SU-DHL-6 (cell line): ENCODE measurements at regions not wholly inside any gene's neighbourhood (a gene's known extent, or its start where the extent isn't known, plus 50 kb on each side); places are given as distances from the start of the nearest gene placed in this dataset.

Source experiments
- H2AFZ ChIP-seq: fragments of 200-600 bp; sonication (generic); 2 replicates; pipeline ENCODE4 v1.6.1; 2014; ENCODE audit warnings: low read depth, mild to moderate bottlenecking, moderate library complexity, mixed read lengths, antibody characterized with exemption, low read length; ENCODE audit not compliant: severe bottlenecking
- H3F3A ChIP-seq: fragments of 200-600 bp; shearing (Covaris generic); 2 replicates; pipeline ENCODE4 v1.6.0; 2016; ENCODE audit warnings: antibody characterized with exemption, mild to moderate bottlenecking; ENCODE audit not compliant: insufficient read depth
- H3K27ac ChIP-seq: fragments of 200-600 bp; sonication (generic); 2 replicates; pipeline ENCODE4 v1.5.1; 2016; ENCODE audit warnings: low read depth, mild to moderate bottlenecking, low read length, moderate library complexity, mixed read lengths
- H3K27me3 ChIP-seq: fragments of 200-600 bp; sonication (generic), shearing (Covaris generic); 2 replicates; pipeline ENCODE4 v1.6.0; 2014; ENCODE audit warnings: mild to moderate bottlenecking, low read length
- H3K36me3 ChIP-seq: fragments of 200-600 bp; sonication (generic); 2 replicates; pipeline ENCODE4 v1.6.1; 2014; ENCODE audit warnings: mild to moderate bottlenecking, low read length, mixed read lengths
- H3K4me2 ChIP-seq: fragments of 300-600, 200-600 bp; shearing (Covaris generic), sonication (generic); 2 replicates; pipeline ENCODE4 v1.6.0; 2014; ENCODE audit warnings: low read length, low read depth, mild to moderate bottlenecking; ENCODE audit not compliant: poor library complexity, severe bottlenecking
- H3K4me3 ChIP-seq: fragments of 200-600 bp; sonication (generic); 2 replicates; pipeline ENCODE4 v1.5.1; 2014; ENCODE audit warnings: antibody characterized with exemption, low read length, mild to moderate bottlenecking, mixed read lengths; ENCODE audit not compliant: insufficient read depth, poor library complexity, severe bottlenecking
- H3K79me2 ChIP-seq: fragments of 200-600 bp; sonication (generic); 2 replicates; pipeline ENCODE4 v1.6.1; 2014; ENCODE audit warnings: mild to moderate bottlenecking, low read length, moderate library complexity; ENCODE audit not compliant: insufficient read depth
- H3K9ac ChIP-seq: fragments of 200-600 bp; sonication (generic); 2 replicates; pipeline ENCODE4 v1.7.0; 2014; ENCODE audit warnings: mild to moderate bottlenecking, low read length
- H3K9me2 ChIP-seq: fragments of 200-600 bp; sonication (generic); replicated peaks from 2 replicates; pipeline ENCODE4 v1.6.1; 2014; ENCODE audit warnings: low read length; ENCODE audit not compliant: insufficient read depth
- H3K9me3 ChIP-seq: fragments of 200-600 bp; sonication (generic); 2 replicates; pipeline ENCODE4 v1.6.1; 2014; ENCODE audit warnings: low read length, mixed read lengths; ENCODE audit not compliant: insufficient read depth
- H4K20me1 ChIP-seq: fragments of 200-600 bp; sonication (generic); 2 replicates; pipeline ENCODE4 v1.6.1; 2014; ENCODE audit warnings: low read depth, mild to moderate bottlenecking, antibody characterized with exemption, low read length, moderate library complexity, mixed read lengths
- CTCF ChIP-seq: fragments of 200-600 bp; sonication (generic); IDR thresholded peaks from one replicate; pipeline ENCODE4 v1.5.1; 2017; ENCODE audit warnings: antibody characterized with exemption, mild to moderate bottlenecking, low read length, moderate library complexity; ENCODE audit not compliant: insufficient read depth, poor library complexity, severe bottlenecking
- EZH2phosphoT487 ChIP-seq: fragments of 200-600 bp; sonication (generic), shearing (Covaris generic); conservative IDR thresholded peaks from 2 replicates; pipeline ENCODE4 v1.6.1; 2018; ENCODE audit warnings: mild to moderate bottlenecking, antibody characterized with exemption, low read length, moderate library complexity, mixed read lengths

GRCh38 chr3:25151903-25152295 is 276.2 kb upstream of the RARB start:
- Histone ChIP-seq H3K36me3 (no peaks in the 10 kb centered on the region), H3K4me3 (no peak overlapping the region), H3K4me2 (no peak overlapping the region), H3K27ac (no peak overlapping the region), H2AFZ (no peak overlapping the region), H3K79me2 (no peaks in the 10 kb centered on the region), H3K27me3 (no peaks in the 10 kb centered on the region), H3K9ac (no peak overlapping the region), H3F3A (no peaks in the 10 kb centered on the region), H4K20me1 (no peaks in the 10 kb centered on the region), H3K9me3 (no peaks in the 10 kb centered on the region), H3K9me2 (no peaks in the 10 kb centered on the region)
- TF ChIP-seq CTCF: no peak
- TF ChIP-seq EZH2phosphoT487: no peak

- no peak for TF ChIP-seq CTCF
- no peak for TF ChIP-seq EZH2phosphoT487
- no peaks in the 10 kb centered on the region for H3K36me3 ChIP-seq
- no peaks in the 10 kb centered on the region for H3K27me3 ChIP-seq
- H3K9me2 ChIP-seq: no peaks in the 10 kb centered on the region
- no peaks in the 10 kb centered on the region for H3K9me3 ChIP-seq
- no peaks in the 10 kb centered on the region for H3K79me2 ChIP-seq
- H3K4me2 ChIP-seq: no peak overlapping the region
- no peak overlapping the region for H3K27ac ChIP-seq
- H3K9ac ChIP-seq: no peak overlapping the region
- H4K20me1 ChIP-seq: no peaks in the 10 kb centered on the region
- no peak overlapping the region for H3K4me3 ChIP-seq
- H2AFZ ChIP-seq: no peak overlapping the region
- H3F3A ChIP-seq: no peaks in the 10 kb centered on the region
Observed at GRCh38 chr3:25153136-25153535, 274.9 kb upstream of the RARB start.

- no peaks in the 10 kb centered on the region for H4K20me1 ChIP-seq
- TF ChIP-seq CTCF (no peak), EZH2phosphoT487 (no peak)
- no peak overlapping the region for H3K4me2 ChIP-seq
- no peaks in the 10 kb centered on the region for H3K9me2 ChIP-seq
- no peaks in the 10 kb centered on the region for H3K27me3 ChIP-seq
- H3K36me3 ChIP-seq: no peaks in the 10 kb centered on the region
- H3K9ac ChIP-seq: no peak overlapping the region
- H3K9me3 ChIP-seq: no peaks in the 10 kb centered on the region
- no peak overlapping the region for H2AFZ ChIP-seq
- no peaks in the 10 kb centered on the region for H3F3A ChIP-seq
- no peak overlapping the region for H3K27ac ChIP-seq
- H3K4me3 ChIP-seq: no peak overlapping the region
- no peaks in the 10 kb centered on the region for H3K79me2 ChIP-seq
Observed at GRCh38 chr3:25153561-25153960, 274.5 kb upstream of the RARB start.
